ENCODE measurements at regions not wholly inside any gene's neighbourhood (a gene's known extent, or its start where the extent isn't known, plus 50 kb on each side); places are given as distances from the start of the nearest gene placed in this dataset.
"Not testable (repeated sequence)": the region's sequence is repeated elsewhere in the genome, so short reads cannot be mapped to it uniquely, and the experiment has no call there.

DNA sequence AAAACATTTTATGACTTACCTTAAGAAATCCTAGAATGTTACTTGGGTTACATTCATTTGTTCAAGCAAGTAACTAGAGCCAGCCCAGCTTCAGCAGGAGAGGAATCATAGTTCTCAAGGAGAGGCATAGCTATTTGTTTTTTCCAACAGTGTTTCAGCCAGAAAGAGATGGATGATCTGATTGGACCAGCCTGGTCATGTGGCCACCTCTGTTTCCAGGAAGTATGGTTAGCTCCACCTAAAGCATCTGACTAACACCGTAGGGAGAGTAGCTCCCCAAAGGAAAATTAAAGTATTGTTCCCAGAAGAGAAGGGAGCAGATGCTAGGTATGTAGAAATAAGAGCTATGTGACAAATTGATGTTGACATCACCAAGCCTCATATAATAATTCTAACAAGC is 417.1 kb downstream of the TAFA4 start:
- H3K36me3 Mint-ChIP-seq (ENCODE audit: low read depth), result no peaks in the 10 kb centered on the region
- H3K4me1 Mint-ChIP-seq, result no peaks in the 10 kb centered on the region
- DNase-seq, result no peak
- ChIA-PET POLR2A (no interaction called here), CTCF (interaction anchor here (0.7 to 1.0 kb wide), 2 partner anchors 18 to 185 kb away, joined by 3 to 5 read pairs; no protein-coding TSS in a partner anchor)
- no peak overlapping the region for H3K4me3 Mint-ChIP-seq
- H3K9me3 Mint-ChIP-seq, result no peaks in the 10 kb centered on the region
- H3K27me3 Mint-ChIP-seq, result no peaks in the 10 kb centered on the region
- H3K27ac Mint-ChIP-seq, result no peak overlapping the region

DNA sequence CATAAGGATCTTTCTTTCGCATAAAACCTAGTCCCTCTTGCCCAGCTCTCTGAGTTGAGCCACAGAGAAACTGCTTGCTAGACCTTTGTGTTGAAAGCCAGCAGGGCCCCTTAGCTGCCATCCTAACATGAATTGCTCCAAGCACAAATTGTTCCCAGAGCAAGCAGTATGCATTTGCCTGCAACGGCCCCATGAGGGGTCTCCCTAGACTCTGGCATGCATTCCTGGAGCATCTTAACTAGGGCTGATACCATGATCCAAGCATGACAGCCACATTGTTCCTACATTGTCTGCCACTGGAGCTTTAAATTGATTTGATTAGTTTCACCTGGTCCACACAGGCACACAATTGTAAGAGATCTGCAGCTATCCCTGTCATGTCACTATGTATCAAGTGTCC is 428.1 kb downstream of the TAFA4 start:
- Mint-ChIP-seq H3K9me3 (no peaks in the 10 kb centered on the region), H3K27me3 (no peaks in the 10 kb centered on the region), H3K27ac (no peak overlapping the region), H3K4me3 (no peak overlapping the region), H3K4me1 (no peaks in the 10 kb centered on the region), H3K36me3 (ENCODE audit: low read depth) (no peaks in the 10 kb centered on the region)
- CTCF ChIA-PET, result no interaction called here
- no peak for DNase-seq
- POLR2A ChIA-PET, result no interaction called here

DNA sequence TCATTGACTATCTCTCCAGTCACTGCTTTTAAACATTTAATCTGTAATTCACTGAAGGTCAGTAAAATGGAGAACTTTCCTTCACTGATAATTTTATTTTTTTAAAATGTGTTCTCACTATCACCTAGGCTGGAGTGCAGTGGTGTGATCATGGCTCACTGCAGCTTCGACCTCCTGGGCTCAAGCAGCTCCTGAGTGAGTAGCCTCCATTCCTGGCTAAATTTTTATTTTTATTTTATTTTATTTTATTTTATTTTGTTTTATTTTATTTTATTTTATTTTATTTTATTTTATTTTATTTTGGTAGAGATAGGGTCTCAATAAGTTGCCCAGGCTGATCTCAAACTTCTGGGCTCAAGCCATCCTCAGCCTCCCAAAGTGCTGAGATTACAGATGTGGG is 446.5 kb downstream of the TAFA4 start:
- H3K27me3 Mint-ChIP-seq; H3K4me1 Mint-ChIP-seq; H3K4me3 Mint-ChIP-seq; H3K36me3 Mint-ChIP-seq (ENCODE audit: low read depth); POLR2A ChIA-PET; DNase-seq; H3K9me3 Mint-ChIP-seq; H3K27ac Mint-ChIP-seq; CTCF ChIA-PET: not testable (repeated sequence)

DNA sequence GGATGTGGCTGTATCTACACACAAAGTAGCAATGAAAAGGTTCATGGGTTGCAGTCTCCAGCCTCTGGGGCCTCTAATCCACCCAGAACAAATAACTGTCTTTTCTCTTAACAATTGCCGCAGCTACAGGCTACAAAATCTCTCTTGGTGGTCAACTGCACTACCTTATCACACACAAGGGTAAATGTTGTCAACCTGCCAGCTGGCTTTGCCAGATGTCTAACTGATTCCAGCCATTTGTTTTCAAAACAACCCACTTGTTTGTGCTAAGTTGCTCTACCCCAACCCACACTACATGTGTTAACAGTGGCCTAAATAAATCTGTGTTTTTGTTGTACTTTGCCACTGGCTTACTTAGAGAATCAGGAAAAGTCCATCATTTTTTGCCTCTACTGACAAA is 447.3 kb downstream of the TAFA4 start:
- ChIA-PET POLR2A (no interaction called here), CTCF (no interaction called here)
- H3K9me3 Mint-ChIP-seq, result peaks cover 2% of the 10 kb centered on the region
- H3K27ac Mint-ChIP-seq, result no peak overlapping the region
- H3K27me3 Mint-ChIP-seq, result no peaks in the 10 kb centered on the region
- H3K4me3 Mint-ChIP-seq, result no peak overlapping the region
- DNase-seq, result no peak
- no peaks in the 10 kb centered on the region for H3K36me3 Mint-ChIP-seq (ENCODE audit: low read depth)
- no peaks in the 10 kb centered on the region for H3K4me1 Mint-ChIP-seq

DNA sequence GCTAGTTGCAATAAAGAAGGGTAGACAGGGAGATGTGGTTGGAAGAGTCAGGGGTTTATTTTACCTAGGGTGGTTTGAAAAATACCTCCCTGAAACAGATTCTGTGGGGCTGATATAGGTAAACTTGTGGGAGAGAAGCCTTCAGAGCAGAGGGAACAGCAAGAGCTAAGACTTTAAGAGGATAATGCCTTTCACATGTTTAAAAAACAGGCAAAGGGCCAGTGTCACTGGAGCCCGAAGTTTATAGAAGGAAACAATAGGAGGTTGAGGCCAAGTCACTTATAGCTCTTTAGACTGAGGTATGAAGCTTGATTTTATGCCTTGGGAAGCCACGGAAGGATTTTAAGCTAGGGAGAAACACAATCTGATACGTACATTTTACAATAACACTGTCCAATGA is 448.7 kb downstream of the TAFA4 start:
- ChIA-PET CTCF (no interaction called here), POLR2A (no interaction called here)
- Mint-ChIP-seq H3K36me3 (ENCODE audit: low read depth) (no peaks in the 10 kb centered on the region), H3K9me3 (peaks cover 2% of the 10 kb centered on the region), H3K27me3 (no peaks in the 10 kb centered on the region), H3K4me3 (no peak overlapping the region), H3K27ac (no peak overlapping the region), H3K4me1 (no peaks in the 10 kb centered on the region)
- no peak for DNase-seq

DNA sequence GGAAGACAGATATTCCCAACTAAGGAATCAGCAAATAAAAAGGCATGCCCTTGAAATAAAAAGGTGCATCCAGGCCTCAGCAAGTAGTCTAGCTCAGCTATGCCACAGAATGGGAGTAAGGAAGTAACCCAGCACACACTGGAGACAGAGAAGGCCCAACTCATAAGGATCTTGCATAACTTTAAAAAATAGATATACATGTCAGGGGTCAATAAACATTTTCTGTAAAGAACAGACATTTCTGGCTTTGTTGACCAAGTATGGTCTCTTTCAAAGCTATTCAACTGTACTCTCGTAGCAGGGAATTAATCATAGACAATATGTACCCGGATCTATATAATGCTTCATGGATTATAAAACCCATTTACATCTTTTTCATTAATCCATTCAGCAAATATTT is 449.3 kb downstream of the TAFA4 start:
- no peak overlapping the region for H3K4me3 Mint-ChIP-seq
- DNase-seq, result no peak
- CTCF ChIA-PET, result no interaction called here
- H3K36me3 Mint-ChIP-seq (ENCODE audit: low read depth), result no peaks in the 10 kb centered on the region
- peaks cover 2% of the 10 kb centered on the region for H3K9me3 Mint-ChIP-seq
- H3K27ac Mint-ChIP-seq, result no peak overlapping the region
- H3K4me1 Mint-ChIP-seq, result no peaks in the 10 kb centered on the region
- POLR2A ChIA-PET, result no interaction called here
- H3K27me3 Mint-ChIP-seq, result no peaks in the 10 kb centered on the region

DNA sequence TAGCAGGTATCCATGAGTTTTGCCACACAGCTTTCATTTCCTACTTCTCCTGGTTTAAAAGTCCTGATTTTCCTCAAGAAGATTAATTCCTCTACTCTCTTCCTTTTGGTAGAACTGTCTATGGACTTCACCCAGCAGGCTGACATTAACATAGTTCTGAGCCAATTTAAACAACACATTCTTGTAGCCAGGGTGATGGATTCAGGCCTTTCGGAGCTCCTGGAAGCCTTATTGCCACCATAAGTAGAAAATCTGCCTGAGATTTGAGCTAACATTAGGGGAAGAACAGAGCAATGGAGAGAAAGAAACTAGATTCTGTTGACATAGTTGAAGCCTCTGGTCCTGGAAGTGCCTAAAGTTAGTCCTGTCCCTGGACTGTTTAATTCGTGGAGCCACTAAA is 449.8 kb downstream of the TAFA4 start:
- no peaks in the 10 kb centered on the region for H3K4me1 Mint-ChIP-seq
- peaks cover 2% of the 10 kb centered on the region for H3K9me3 Mint-ChIP-seq
- no peak overlapping the region for H3K27ac Mint-ChIP-seq
- no peak overlapping the region for H3K4me3 Mint-ChIP-seq
- DNase-seq, result no peak
- H3K36me3 Mint-ChIP-seq (ENCODE audit: low read depth), result no peaks in the 10 kb centered on the region
- no peaks in the 10 kb centered on the region for H3K27me3 Mint-ChIP-seq
- ChIA-PET POLR2A (no interaction called here), CTCF (no interaction called here)

DNA sequence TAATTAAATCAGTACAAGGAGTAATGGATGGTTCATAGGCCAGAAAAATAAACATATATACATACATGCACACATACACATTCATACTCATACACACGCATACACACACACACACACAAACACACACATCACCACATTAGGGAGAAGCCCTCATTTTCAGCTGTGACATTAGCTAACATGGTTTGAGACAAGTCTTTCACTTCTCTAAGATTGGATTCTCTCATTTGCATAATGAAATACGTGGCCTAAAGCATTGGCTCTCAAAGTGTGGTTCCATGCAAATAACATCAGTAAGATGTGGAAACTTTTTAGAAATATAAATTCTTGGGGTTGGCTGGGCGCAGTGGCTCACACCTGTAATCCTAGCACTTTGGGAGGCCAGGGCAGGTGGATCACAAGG is 452.6 kb downstream of the TAFA4 start:
- no peaks in the 10 kb centered on the region for H3K4me1 Mint-ChIP-seq
- H3K27me3 Mint-ChIP-seq, result no peaks in the 10 kb centered on the region
- ChIA-PET POLR2A (no interaction called here), CTCF (no interaction called here)
- DNase-seq, result no peak
- H3K4me3 Mint-ChIP-seq, result no peak overlapping the region
- H3K9me3 Mint-ChIP-seq, result peaks cover 2% of the 10 kb centered on the region
- H3K36me3 Mint-ChIP-seq (ENCODE audit: low read depth), result no peaks in the 10 kb centered on the region
- no peak overlapping the region for H3K27ac Mint-ChIP-seq

DNA sequence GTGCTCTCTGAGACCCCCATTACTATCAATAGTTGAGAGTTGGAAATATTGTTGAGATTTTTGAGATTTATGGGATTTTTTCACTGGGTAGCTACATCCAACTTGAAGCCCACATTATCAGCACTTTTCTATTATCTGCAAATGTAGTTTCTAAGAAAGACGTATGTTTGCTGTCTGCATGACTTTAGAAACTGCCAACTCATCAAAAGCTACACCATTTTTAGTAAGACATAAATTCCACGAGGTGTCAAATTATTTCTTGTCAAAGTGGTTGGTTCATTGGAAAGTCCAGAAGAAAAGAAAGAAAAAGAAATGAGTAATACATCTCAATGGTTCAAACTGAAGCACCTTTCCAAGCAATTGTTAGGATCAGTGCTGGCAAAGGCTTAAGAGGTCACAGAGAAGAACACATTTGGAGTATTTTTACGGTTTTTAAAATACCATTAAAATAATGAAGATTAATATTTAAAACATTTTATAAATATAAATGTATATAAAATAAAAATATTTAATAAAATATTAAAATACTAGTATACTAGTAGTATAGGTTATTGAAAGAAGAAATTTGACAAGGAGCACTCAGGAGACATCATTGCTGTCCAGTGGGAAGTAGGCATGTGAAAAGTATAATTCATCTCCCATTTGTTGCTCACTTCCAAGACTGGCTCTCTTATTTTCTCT is 463.5 kb downstream of the TAFA4 start:
- Mint-ChIP-seq H3K4me3 (no peak overlapping the region), H3K36me3 (ENCODE audit: low read depth) (no peaks in the 10 kb centered on the region), H3K27me3 (no peaks in the 10 kb centered on the region), H3K9me3 (no peaks in the 10 kb centered on the region), H3K4me1 (no peaks in the 10 kb centered on the region), H3K27ac (no peak overlapping the region)
- POLR2A ChIA-PET, result no interaction called here
- CTCF ChIA-PET, result no interaction called here
- DNase-seq, result no peak

DNA sequence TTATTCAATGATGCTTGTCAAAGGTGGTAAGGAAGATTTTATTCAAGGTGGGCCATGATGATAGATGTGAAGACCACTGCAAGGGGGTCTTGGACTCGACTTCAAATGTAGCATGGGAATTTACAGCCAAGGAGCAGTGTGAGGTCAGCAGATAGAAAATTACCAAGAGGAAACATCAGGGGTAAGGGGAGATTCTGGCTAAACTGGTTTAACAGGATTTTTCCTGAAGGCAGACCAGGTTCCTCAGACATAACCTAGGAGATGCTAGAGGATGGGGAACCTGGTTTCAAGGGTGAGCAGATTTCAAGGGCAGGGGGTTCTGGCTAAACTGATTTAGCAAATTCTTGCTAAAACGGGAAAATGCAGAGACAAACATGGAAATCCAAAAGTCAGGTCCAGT is 464.9 kb downstream of the TAFA4 start:
- H3K4me1 Mint-ChIP-seq, result no peaks in the 10 kb centered on the region
- no peaks in the 10 kb centered on the region for H3K36me3 Mint-ChIP-seq (ENCODE audit: low read depth)
- no peak for DNase-seq
- no peaks in the 10 kb centered on the region for H3K9me3 Mint-ChIP-seq
- H3K27ac Mint-ChIP-seq, result no peak overlapping the region
- H3K27me3 Mint-ChIP-seq, result no peaks in the 10 kb centered on the region
- no peak overlapping the region for H3K4me3 Mint-ChIP-seq
- POLR2A ChIA-PET, result no interaction called here
- CTCF ChIA-PET, result no interaction called here

DNA sequence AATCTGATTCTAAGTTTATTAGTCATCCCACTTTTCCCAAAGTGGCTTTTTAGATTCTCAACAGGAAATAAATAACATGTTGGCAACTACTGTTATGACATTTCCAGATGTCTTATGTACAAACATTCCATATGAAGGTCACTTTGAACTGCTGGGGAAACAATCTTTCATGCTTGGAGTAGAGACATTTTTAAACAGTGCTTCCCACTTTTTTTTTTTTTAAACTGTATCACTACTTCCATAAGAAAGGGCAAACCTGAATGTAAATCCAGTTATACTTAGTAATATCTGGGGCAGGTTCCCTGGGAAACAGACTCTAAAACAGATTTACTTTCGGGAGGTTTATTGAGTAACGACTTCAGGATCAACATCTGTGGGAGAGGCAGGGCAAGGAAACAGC is 473.8 kb downstream of the TAFA4 start:
- POLR2A ChIA-PET, result no interaction called here
- Mint-ChIP-seq H3K4me3 (no peak overlapping the region), H3K27ac (no peak overlapping the region), H3K27me3 (no peaks in the 10 kb centered on the region), H3K4me1 (no peaks in the 10 kb centered on the region), H3K9me3 (no peaks in the 10 kb centered on the region), H3K36me3 (ENCODE audit: low read depth) (no peaks in the 10 kb centered on the region)
- no peak for DNase-seq
- CTCF ChIA-PET, result no interaction called here

DNA sequence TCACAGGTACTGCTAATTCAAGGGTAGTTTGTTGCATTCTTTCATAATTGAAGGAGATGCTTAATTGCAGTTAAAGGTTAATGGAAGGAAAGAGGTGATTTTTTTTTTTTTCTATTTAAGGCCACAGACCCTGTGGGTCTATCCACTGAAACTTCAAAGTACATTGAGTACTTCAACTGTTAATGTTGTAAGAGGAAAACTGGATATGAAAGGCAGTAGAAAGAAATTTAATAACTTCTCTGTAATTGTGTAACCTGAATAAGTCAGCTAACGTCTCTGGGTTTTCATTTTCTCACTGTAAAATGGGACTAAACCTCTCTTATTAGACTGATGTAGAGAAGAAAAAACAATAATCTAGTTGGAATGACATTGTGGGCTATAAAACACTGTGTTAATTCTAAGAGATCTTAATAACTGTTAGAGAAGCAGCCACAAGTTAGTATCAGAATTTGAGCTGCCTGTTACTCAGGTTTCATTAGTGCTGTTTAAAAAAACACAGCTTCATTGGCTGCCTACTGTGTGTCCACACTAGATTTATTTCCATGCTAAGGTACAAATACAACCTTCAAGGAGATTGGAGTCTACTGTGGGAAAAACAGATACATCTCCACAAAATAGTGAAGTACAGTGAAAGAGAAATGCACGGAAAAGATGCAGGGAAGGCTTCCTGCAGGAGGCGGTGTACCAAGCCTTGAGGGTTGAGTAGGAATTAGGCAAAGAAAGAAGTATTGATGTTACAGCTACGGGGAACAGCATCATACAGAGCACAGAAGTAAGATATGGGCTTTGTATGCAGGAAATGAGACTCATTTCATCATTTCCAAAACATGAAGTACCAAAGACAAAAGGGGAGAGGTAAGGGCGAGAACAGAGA is 483.6 kb downstream of the TAFA4 start:
- POLR2A ChIA-PET, result no interaction called here
- no peaks in the 10 kb centered on the region for H3K9me3 Mint-ChIP-seq

DNA sequence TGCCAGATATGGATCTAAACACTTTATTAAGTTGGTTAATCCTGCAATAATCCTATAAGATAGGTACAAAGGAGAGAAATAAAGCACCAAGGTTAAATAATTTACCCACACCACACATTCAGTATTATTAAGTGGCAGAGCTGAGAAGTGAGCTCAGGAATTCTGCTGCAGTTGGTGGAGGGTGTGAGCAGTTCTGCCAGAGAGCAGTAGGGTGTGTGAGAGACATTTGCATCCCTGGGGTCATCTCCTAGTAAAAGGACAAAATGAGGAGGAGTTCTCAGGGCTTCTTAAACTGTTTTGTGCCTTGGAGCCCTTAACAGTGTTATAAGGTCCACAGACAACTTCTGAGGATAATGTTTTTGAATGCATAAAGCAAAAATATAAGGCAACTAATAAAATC is 484.5 kb downstream of the TAFA4 start:
- ChIA-PET CTCF (interaction anchor here (0.5 kb wide), 1 partner anchor 1017 kb away, joined by 3 read pairs; no protein-coding TSS in a partner anchor), POLR2A (no interaction called here)
- Mint-ChIP-seq H3K4me3 (no peak overlapping the region), H3K9me3 (no peaks in the 10 kb centered on the region), H3K27me3 (no peaks in the 10 kb centered on the region), H3K4me1 (no peaks in the 10 kb centered on the region), H3K36me3 (ENCODE audit: low read depth) (no peaks in the 10 kb centered on the region), H3K27ac (no peak overlapping the region)
- DNase-seq, result no peak

More for the DNA sequence above, 483.6 kb downstream of the TAFA4 start:
- CTCF ChIA-PET, result no interaction called here
- H3K4me1 Mint-ChIP-seq, result no peaks in the 10 kb centered on the region
- no peaks in the 10 kb centered on the region for H3K27me3 Mint-ChIP-seq
- H3K4me3 Mint-ChIP-seq, result no peak overlapping the region
- H3K36me3 Mint-ChIP-seq (ENCODE audit: low read depth), result no peaks in the 10 kb centered on the region
- H3K27ac Mint-ChIP-seq, result no peak overlapping the region
- no peak for DNase-seq

DNA sequence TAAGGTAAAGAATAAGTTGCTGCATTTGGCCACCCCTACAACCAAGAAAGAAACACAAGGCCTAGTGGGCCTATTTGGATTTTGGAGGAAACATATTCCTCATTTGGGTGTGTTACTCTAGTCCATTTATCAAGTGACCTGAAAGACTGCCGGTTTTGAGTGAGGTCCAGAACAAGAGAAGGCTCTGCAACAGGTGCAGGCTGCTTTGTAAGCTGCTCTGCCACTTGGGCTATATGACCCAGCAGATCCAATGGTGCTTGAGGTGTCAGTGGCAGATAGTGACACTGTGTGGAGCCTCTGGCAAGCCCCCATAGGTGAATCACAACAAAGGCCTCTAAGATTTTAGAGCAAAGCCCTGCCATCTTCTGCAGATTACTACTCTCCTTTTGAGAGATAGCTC is 491.3 kb downstream of the TAFA4 start:
- Mint-ChIP-seq H3K9me3 (peaks cover 3% of the 10 kb centered on the region), H3K36me3 (ENCODE audit: low read depth) (no peaks in the 10 kb centered on the region), H3K27me3 (no peaks in the 10 kb centered on the region), H3K4me1 (no peaks in the 10 kb centered on the region), H3K4me3 (no peak overlapping the region), H3K27ac (no peak overlapping the region)
- ChIA-PET CTCF (no interaction called here), POLR2A (no interaction called here)
- DNase-seq, result no peak

All from activated CD4-positive, alpha-beta T cell treated with anti-CD3 and anti-CD28 coated beads, Interleukin-2, amount 10 ng/mL, durations not matched to agents 7 days and 5 days (primary cell).